ENCODE measurements at regions not wholly inside any gene's neighbourhood (a gene's known extent, or its start where the extent isn't known, plus 50 kb on each side); places are given as distances from the start of the nearest gene placed in this dataset.

DNA sequence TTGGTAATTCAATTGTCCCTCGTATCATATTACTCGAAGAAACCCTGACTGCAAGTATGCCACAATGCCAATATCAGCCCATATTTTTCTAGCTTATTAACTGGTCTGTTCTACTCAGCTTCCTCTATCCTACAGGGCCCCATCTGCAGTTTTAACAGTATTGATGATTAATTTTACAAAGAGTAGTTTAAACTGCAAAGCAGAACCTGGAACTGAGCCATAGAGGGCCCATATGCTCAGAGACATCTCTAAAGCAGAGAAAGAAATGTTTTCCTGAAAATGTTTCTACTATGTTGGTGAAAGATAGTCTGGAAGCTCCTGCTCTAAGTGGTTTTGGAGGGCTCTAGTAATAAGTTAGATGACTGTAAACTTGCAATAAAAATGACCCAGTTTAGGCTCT is 259.4 kb upstream of the CENPE start:
- TF ChIP-seq, protein P1, sequence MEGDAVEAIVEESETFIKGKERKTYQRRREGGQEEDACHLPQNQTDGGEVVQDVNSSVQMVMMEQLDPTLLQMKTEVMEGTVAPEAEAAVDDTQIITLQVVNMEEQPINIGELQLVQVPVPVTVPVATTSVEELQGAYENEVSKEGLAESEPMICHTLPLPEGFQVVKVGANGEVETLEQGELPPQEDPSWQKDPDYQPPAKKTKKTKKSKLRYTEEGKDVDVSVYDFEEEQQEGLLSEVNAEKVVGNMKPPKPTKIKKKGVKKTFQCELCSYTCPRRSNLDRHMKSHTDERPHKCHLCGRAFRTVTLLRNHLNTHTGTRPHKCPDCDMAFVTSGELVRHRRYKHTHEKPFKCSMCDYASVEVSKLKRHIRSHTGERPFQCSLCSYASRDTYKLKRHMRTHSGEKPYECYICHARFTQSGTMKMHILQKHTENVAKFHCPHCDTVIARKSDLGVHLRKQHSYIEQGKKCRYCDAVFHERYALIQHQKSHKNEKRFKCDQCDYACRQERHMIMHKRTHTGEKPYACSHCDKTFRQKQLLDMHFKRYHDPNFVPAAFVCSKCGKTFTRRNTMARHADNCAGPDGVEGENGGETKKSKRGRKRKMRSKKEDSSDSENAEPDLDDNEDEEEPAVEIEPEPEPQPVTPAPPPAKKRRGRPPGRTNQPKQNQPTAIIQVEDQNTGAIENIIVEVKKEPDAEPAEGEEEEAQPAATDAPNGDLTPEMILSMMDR (IDR thresholded peaks at IDR 0.05): no peak
- no peak for TF ChIP-seq POLR2A (IDR thresholded peaks at IDR 0.05)
